Activated naive CD4-positive, alpha-beta T cell treated with anti-CD3 and anti-CD28 coated beads, Interleukin-2, amount 50 U/mL, for 24 hours (primary cell): ENCODE measurements at regions not wholly inside any gene's neighbourhood (a gene's known extent, or its start where the extent isn't known, plus 50 kb on each side); places are given as distances from the start of the nearest gene placed in this dataset.

ENCODE experiments used
- H3K27ac Mint-ChIP-seq: one replicate; pipeline ENCODE4 v1.8.0; 2021; ENCODE audit warnings: mild to moderate bottlenecking, mixed read lengths
- H3K27me3 Mint-ChIP-seq: one replicate; pipeline ENCODE4 v1.8.0; 2021; ENCODE audit warnings: mixed read lengths
- H3K36me3 Mint-ChIP-seq: one replicate; pipeline ENCODE4 v1.8.0; 2021; ENCODE audit warnings: mixed read lengths
- H3K4me1 Mint-ChIP-seq: one replicate; pipeline ENCODE4 v1.8.0; 2021; ENCODE audit warnings: mixed read lengths
- H3K4me3 Mint-ChIP-seq: one replicate; pipeline ENCODE4 v1.8.0; 2021; ENCODE audit warnings: mild to moderate bottlenecking, mixed read lengths
- H3K9me3 Mint-ChIP-seq: one replicate; pipeline ENCODE4 v1.8.0; 2021; ENCODE audit warnings: mixed read lengths

DNA sequence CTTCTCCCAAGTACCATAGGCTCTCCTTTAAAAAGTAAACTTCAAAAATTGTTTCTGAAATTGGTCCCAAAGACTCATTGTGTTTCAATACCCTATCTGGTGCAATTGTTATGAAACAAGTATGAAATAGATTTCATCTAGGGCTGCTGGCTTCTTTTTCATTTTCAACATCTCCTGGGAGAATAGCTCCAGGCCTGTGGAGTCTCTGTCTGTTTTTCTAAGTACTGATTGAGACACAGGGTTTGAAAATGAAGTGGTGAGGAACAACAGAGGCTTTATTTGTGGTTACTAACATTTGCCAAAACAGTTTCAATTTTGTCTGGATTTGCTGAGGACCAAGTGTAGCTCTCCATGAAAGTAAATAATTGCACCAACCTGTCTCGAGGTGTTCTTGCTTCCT lies 315.9 kb upstream of the LRATD1 start:
- Mint-ChIP-seq H3K4me1 (no peaks in the 10 kb centered on the region), H3K27me3 (no peaks in the 10 kb centered on the region), H3K4me3 (no peak overlapping the region), H3K27ac (no peak overlapping the region), H3K36me3 (no peaks in the 10 kb centered on the region), H3K9me3 (peaks cover 5% of the 10 kb centered on the region)

DNA sequence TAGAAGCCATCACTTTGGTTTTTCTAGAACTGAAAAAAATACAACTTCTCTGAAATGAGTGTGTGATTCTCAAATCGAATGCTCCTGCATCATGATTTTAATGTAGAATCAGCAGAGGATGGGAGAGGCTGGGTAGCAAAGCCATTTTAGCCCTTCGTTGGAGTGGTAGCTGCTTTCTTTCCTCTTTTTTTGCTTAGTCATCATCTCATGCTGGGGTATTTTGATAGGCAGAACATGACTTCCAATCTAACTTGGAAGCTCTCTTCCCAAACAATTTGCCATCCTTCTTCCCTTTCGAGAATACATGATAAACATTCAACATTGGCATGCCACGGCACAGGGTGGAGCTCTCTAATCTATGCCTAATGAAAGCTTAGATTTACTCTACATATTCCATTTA lies 311.2 kb upstream of the LRATD1 start:
- Mint-ChIP-seq H3K27ac (no peak overlapping the region), H3K27me3 (no peaks in the 10 kb centered on the region), H3K36me3 (no peaks in the 10 kb centered on the region), H3K9me3 (no peaks in the 10 kb centered on the region), H3K4me1 (no peaks in the 10 kb centered on the region), H3K4me3 (no peak overlapping the region)

DNA sequence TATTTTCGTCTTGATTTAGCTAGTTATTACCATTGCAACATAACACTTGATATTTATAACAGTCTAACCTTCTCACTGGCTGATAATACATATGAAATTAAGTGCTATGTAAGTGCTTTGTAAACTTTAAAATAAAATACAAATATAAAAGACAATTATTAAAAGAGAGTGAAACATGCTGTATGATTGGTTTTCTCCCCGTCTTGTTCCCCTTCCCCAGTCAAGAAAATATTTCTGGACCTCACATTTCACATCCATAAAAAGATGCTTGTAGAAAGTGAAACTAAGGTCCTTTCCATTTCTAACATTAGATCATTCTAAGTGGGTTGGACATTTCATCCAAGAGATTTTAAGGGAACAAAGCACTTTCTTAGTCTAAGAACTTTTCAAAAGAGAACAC lies 310.2 kb upstream of the LRATD1 start:
- H3K4me1 Mint-ChIP-seq: no peaks in the 10 kb centered on the region
- no peaks in the 10 kb centered on the region for H3K9me3 Mint-ChIP-seq
- H3K4me3 Mint-ChIP-seq: no peak overlapping the region
- H3K27me3 Mint-ChIP-seq: no peaks in the 10 kb centered on the region
- no peak overlapping the region for H3K27ac Mint-ChIP-seq
- no peaks in the 10 kb centered on the region for H3K36me3 Mint-ChIP-seq

DNA sequence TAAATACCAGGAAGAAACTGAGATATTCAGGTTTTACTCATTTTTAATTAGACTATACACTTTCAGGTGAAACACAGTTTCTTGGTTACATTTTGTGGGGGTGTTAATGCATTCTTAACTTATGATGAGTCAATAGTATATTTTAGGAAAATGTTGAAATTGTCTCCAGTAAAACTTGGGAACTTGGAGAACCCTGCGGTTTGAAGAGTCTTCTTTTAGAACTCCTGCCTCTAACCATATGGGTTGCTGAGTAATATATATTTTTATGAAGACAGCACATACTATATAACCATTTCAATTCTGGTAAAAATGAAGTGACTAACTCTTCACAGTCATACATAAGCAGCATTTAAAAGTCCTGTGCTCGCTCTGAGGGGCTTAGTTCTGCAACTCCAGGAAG lies 308.2 kb upstream of the LRATD1 start:
- H3K4me3 Mint-ChIP-seq: no peak overlapping the region
- no peaks in the 10 kb centered on the region for H3K4me1 Mint-ChIP-seq
- H3K36me3 Mint-ChIP-seq: no peaks in the 10 kb centered on the region

DNA sequence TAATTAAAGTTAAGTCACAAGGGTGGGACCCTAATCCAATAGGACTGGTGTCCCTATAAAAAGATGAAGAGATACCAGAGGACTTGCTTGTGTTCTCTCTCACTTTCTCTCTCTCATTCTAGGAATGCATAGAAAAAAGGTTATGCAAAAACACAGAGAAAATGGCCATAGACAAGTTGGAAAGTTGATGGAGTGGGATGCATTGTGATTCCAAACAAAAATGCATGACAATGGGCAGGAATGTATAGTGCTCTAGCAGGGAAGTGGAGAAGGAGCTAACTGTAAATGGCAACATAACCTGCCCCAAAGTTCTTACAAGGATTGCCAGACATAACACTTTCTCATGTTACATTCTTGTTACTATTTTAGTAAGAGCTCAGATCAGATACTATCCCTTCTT lies 301.6 kb upstream of the LRATD1 start:
- Mint-ChIP-seq H3K27me3 (no peaks in the 10 kb centered on the region), H3K4me1 (no peaks in the 10 kb centered on the region), H3K27ac (no peak overlapping the region), H3K36me3 (no peaks in the 10 kb centered on the region), H3K9me3 (no peaks in the 10 kb centered on the region), H3K4me3 (no peak overlapping the region)

More for the DNA sequence above, 308.2 kb upstream of the LRATD1 start:
- Mint-ChIP-seq H3K27me3 (no peaks in the 10 kb centered on the region), H3K27ac (no peak overlapping the region), H3K9me3 (no peaks in the 10 kb centered on the region)

DNA sequence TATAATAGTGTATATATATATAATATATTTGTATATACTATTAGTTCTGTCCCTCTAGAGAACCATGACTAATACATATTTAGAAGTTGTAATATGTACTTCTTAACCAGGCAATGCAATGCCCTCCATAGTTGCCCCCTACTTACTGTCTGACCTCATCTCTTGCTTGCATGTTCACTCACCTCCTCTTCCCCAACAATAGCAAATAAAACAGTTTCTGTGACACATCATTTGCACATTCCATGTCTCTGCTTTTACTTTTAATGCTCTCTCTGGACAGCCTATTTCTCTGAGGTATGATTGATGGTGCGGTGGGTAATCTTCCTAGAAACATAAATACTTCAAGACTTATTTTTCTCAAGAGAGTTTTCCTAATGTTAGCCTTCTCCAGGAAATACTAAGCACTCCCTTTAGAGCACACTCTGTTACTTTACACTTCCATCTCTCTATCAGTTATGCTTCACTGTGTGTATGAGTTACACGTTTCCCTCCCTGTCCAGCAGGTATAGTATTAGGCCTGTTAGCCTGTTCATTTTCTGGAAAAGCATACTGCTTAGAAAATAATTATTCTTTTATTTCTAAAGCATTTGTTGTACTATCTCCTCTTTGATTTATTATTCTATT lies 295.6 kb upstream of the LRATD1 start:
- Mint-ChIP-seq H3K36me3 (no peaks in the 10 kb centered on the region), H3K9me3 (peaks cover 3% of the 10 kb centered on the region), H3K27me3 (no peaks in the 10 kb centered on the region), H3K4me3 (no peak overlapping the region), H3K4me1 (no peaks in the 10 kb centered on the region), H3K27ac (no peak overlapping the region)

DNA sequence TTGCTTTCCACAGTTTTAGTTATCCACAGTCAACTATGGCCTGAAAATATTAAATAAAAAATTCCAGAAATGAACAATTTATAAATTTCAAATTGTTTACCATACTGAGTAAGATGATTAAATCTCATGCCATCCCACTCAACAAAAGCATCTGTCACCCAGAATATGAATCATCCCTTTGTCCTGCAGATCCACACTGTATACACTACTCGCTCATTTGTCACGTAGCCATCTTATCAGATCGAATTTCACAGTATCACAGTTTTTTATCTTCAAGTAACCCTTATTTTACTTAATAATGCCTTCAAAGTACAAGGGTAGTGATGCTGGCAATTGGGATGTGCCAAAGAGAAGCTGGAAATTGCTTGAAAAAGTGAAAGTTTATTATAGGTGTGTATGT lies 291.8 kb upstream of the LRATD1 start:
- H3K27ac Mint-ChIP-seq: no peak overlapping the region
- no peak overlapping the region for H3K4me3 Mint-ChIP-seq
- H3K27me3 Mint-ChIP-seq: no peaks in the 10 kb centered on the region
- H3K9me3 Mint-ChIP-seq: peaks cover 3% of the 10 kb centered on the region
- no peaks in the 10 kb centered on the region for H3K4me1 Mint-ChIP-seq
- no peaks in the 10 kb centered on the region for H3K36me3 Mint-ChIP-seq

DNA sequence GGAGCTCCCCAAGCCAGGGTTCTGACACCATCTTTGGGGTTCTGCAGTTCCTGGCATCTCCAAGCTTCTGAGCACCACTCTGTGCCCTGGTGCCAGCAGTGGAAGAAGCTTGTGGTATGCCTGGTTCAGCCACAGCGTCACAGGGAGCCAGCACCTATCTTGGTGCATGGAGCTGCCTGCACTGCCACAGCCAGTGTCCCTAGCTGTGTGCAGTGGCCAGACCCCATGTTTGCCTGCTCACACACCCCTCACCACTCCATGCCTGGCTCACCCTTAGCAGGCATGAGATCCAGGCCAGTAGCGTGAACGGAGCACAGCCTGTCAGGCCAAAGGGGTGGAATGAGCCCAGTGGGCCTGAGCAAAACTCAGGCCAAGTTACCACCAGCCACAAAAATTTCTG lies 290.2 kb upstream of the LRATD1 start:
- Mint-ChIP-seq H3K9me3 (peaks cover 3% of the 10 kb centered on the region), H3K36me3 (no peaks in the 10 kb centered on the region), H3K4me3 (no peak overlapping the region), H3K27ac (no peak overlapping the region), H3K4me1 (no peaks in the 10 kb centered on the region), H3K27me3 (no peaks in the 10 kb centered on the region)

DNA sequence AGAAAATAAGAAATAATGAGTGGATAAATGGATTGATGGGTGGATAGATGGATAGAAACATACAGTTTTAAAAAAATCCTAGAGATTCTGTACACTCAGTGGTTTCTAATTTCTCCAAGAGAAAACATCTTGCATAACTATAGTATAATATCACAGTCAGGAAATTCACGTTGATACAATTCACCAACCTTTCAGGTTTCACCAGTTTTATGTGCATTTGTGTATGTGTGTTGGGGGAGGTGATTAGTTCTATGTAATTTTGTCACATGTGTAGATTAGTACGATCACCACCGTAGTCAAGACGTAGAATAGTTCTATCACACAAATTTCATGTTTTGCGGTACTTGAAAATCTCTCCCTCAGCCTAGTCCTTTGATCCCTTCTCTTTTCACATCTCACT lies 288.2 kb upstream of the LRATD1 start:
- H3K27me3 Mint-ChIP-seq: no peaks in the 10 kb centered on the region
- H3K9me3 Mint-ChIP-seq: no peaks in the 10 kb centered on the region
- no peaks in the 10 kb centered on the region for H3K36me3 Mint-ChIP-seq
- H3K4me1 Mint-ChIP-seq: no peaks in the 10 kb centered on the region
- no peak overlapping the region for H3K27ac Mint-ChIP-seq
- no peak overlapping the region for H3K4me3 Mint-ChIP-seq

DNA sequence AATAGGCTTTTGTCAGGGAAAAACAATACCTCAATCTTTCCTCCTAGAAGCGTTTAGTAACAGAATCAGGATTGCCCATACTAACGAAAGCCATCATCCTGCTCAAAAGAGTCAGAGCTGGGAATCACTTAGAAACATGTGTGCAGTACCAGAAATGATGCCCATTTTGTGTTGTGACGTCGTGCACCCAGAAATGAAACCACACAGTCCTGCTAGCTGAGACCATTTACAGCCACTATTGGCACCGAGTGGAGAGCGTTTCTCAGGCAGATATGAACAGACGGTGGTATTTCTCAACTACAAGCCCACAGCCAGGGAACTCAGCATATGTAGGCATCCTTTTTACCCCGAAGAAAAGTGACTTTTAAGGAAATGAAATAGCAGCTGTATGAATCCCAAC lies 284.3 kb upstream of the LRATD1 start:
- Mint-ChIP-seq H3K4me1 (no peaks in the 10 kb centered on the region), H3K27ac (no peak overlapping the region), H3K27me3 (no peaks in the 10 kb centered on the region), H3K9me3 (no peaks in the 10 kb centered on the region), H3K36me3 (no peaks in the 10 kb centered on the region), H3K4me3 (no peak overlapping the region)

DNA sequence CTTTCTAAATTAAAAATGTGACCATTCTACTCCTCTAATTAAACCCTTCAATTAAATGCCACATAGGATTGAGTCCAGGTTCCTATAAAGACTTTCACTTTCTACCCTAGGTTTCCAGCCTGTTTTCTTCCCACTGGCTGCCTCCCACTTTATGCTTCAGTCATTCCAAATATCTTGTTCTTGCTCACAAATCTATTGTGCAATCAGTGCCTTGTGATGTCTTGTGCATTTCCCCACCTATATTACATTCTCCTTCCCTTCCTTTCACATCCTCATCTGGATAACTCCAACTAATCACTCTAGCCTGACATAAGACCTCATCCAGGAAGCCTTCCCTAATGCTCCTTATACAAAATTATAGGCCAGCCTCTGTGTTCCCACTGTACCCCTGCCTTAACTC lies 281.7 kb upstream of the LRATD1 start:
- Mint-ChIP-seq H3K36me3 (no peaks in the 10 kb centered on the region), H3K27ac (no peak overlapping the region)

DNA sequence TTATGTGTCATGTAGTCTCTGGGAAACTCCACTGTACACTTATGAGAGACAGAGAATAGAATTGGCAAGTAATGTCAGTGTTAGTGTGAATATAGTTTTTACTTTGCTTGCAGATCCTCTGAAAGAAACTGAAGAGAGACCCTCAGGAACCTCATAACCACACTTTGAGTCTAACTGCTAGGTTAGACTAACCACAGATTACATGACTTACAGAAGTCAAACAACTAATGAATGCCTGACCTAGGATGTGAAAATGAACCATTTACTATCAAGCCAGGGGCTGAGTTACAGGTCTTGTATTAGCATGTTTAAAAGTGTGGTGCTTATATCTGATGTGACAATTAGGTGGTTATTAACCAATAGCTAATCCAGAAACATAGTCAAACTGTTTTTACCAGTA lies 280.4 kb upstream of the LRATD1 start:
- Mint-ChIP-seq H3K27me3 (no peaks in the 10 kb centered on the region), H3K27ac (no peak overlapping the region), H3K4me1 (no peaks in the 10 kb centered on the region), H3K36me3 (no peaks in the 10 kb centered on the region), H3K9me3 (peaks cover 4% of the 10 kb centered on the region), H3K4me3 (no peak overlapping the region)

More for the DNA sequence above, 281.7 kb upstream of the LRATD1 start:
- Mint-ChIP-seq H3K4me3 (no peak overlapping the region), H3K27me3 (no peaks in the 10 kb centered on the region), H3K9me3 (peaks cover 2% of the 10 kb centered on the region), H3K4me1 (no peaks in the 10 kb centered on the region)

DNA sequence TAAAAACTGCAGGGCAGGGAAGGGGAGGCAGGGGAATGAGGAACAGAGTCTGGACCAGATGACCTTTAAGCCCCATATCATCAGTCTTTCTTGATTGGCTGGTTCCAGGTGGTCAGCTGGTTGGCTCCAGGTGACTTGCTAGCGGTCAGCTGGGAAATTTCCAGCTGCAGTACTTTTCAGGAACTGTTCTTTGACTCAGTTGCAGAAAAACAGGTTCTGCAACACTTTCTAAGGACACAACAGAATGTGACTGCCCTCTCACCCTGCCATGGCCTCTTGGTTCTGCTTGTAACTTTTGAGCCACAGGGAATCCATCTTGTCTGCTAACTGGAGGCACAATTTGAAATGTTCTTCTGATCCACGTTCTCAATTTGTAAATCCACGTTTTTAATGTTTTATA lies 278.3 kb upstream of the LRATD1 start:
- Mint-ChIP-seq H3K27ac (no peak overlapping the region), H3K27me3 (no peaks in the 10 kb centered on the region), H3K9me3 (peaks cover 4% of the 10 kb centered on the region), H3K4me1 (no peaks in the 10 kb centered on the region), H3K4me3 (no peak overlapping the region), H3K36me3 (no peaks in the 10 kb centered on the region)

DNA sequence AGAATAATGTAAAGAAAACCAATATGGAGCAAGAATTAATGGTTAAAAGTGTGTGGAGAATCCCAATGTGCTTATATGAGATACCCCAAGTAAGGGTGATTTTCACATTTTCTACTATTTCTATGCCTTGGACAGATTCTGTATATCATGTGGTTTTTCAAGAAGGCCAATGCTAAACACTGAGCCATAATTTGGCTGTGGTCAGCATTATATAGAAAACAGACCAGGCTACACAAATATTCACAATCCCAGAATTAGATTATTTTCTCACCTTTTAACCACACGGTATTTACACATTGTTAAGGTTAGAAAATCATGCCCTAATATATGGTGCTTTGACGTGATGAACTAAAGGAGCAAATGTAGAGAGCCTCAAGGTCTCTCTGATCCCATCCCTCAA lies 277.4 kb upstream of the LRATD1 start:
- H3K27ac Mint-ChIP-seq: no peak overlapping the region
- H3K9me3 Mint-ChIP-seq: peaks cover 4% of the 10 kb centered on the region
- no peaks in the 10 kb centered on the region for H3K27me3 Mint-ChIP-seq
- H3K4me1 Mint-ChIP-seq: no peaks in the 10 kb centered on the region
- H3K4me3 Mint-ChIP-seq: no peak overlapping the region
- H3K36me3 Mint-ChIP-seq: no peaks in the 10 kb centered on the region

DNA sequence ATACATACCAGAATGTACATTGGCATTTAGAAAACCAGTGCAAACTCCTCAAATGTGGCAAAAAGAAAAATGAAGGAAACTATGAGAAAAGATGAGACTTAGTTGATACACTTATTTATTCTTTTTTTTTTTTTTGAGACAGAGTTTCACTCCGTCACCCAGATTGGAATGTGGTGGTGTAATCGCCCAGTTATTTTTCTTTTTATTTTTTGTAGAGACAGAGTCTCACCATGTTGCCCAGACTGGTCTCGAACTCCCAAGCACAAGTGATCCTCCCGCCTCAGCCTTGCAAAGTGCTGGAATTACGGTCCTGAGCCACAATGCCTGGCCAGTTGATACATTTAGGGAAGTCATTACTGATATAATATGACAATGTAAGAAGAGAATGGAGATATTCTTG lies 274.2 kb upstream of the LRATD1 start:
- Mint-ChIP-seq H3K9me3 (peaks cover 4% of the 10 kb centered on the region), H3K27me3 (no peaks in the 10 kb centered on the region), H3K4me1 (no peaks in the 10 kb centered on the region), H3K4me3 (no peak overlapping the region), H3K27ac (no peak overlapping the region), H3K36me3 (no peaks in the 10 kb centered on the region)

DNA sequence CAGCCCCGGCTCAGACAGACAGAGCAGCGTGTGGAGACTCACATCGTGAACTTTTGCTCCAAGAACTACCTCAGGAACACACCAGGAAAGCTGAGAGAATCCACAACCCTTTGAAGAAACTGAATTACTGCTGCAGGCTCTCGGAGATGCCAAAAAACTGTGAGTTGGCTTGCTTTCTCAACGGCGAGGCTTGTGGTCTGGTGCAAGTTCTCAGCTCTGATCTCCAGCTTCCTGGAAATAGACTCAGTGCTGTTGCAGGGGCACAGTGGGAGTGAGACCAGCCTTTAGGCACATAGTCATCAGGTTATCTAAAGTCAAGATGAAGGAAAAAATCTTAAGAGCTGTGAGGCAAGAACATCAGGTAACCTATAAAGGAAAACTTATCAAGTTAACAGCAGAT lies 273.7 kb upstream of the LRATD1 start:
- no peaks in the 10 kb centered on the region for H3K4me1 Mint-ChIP-seq
- H3K27me3 Mint-ChIP-seq: no peaks in the 10 kb centered on the region
- no peak overlapping the region for H3K27ac Mint-ChIP-seq

DNA sequence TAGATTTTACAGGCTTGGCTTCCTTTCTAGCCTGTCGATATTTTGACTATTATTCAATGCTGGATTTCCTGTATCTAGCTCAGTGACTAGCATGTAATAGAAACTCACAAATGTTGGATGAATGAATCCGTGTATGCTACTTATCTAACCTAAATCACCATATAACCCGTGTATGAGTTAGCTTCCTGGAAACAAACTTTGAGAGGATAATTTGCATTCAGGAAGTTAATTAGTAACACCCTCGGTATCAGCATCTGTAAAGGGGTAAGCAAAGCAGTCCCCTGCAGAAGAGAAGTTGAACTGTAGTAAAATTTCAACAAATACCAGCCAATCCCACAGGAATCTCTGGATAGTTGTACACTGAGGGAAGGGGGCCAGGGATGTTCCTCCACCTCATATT lies 269.4 kb upstream of the LRATD1 start:
- no peaks in the 10 kb centered on the region for H3K36me3 Mint-ChIP-seq
- H3K4me1 Mint-ChIP-seq: no peaks in the 10 kb centered on the region
- no peaks in the 10 kb centered on the region for H3K9me3 Mint-ChIP-seq
- H3K4me3 Mint-ChIP-seq: no peak overlapping the region
- no peak overlapping the region for H3K27ac Mint-ChIP-seq
- H3K27me3 Mint-ChIP-seq: no peaks in the 10 kb centered on the region

More for the DNA sequence above, 273.7 kb upstream of the LRATD1 start:
- Mint-ChIP-seq H3K4me3 (no peak overlapping the region), H3K9me3 (peaks cover 4% of the 10 kb centered on the region), H3K36me3 (no peaks in the 10 kb centered on the region)
